ENCODE measurements at regions not wholly inside any gene's neighbourhood (a gene's known extent, or its start where the extent isn't known, plus 50 kb on each side); places are given as distances from the start of the nearest gene placed in this dataset.

GRCh38 chr5:117461403-117461802 lies 886.8 kb upstream of the SEMA6A start:
- no peak for DNase-seq

- no peak for DNase-seq
Measured at GRCh38 chr5:117457656-117458055, 883.0 kb upstream of the SEMA6A start.

GRCh38 chr5:117456866-117457470 lies 882.3 kb upstream of the SEMA6A start:
- DNase-seq, result no peak

GRCh38 chr5:117455236-117456233 lies 880.9 kb upstream of the SEMA6A start:
- no peak for DNase-seq

GRCh38 chr5:117454716-117455212 lies 880.1 kb upstream of the SEMA6A start:
- peak; percentile 5 for DNase-seq

- DNase-seq, result no peak
Measured at GRCh38 chr5:117436846-117437245, 862.2 kb upstream of the SEMA6A start.

- DNase-seq, result no peak
Measured at GRCh38 chr5:117435203-117435602, 860.6 kb upstream of the SEMA6A start.

GRCh38 chr5:117434254-117434653 lies 859.6 kb upstream of the SEMA6A start:
- DNase-seq, result no peak

- DNase-seq, result no peak
Measured at GRCh38 chr5:117433818-117434217, 859.2 kb upstream of the SEMA6A start.

- no peak for DNase-seq
Measured at GRCh38 chr5:117431091-117431490, 856.5 kb upstream of the SEMA6A start.

- no peak for DNase-seq
Measured at GRCh38 chr5:117425163-117425562, 850.5 kb upstream of the SEMA6A start.

- no peak for DNase-seq
Measured at GRCh38 chr5:117424559-117424958, 849.9 kb upstream of the SEMA6A start.

- no peak for DNase-seq
Measured at GRCh38 chr5:117417501-117417900, 842.9 kb upstream of the SEMA6A start.

GRCh38 chr5:117414926-117415325 lies 840.3 kb upstream of the SEMA6A start:
- no peak for DNase-seq

- DNase-seq, result no peak
Measured at GRCh38 chr5:117411701-117412100, 837.1 kb upstream of the SEMA6A start.

- no peak for DNase-seq
Measured at GRCh38 chr5:117405197-117405596, 830.6 kb upstream of the SEMA6A start.

- no peak for DNase-seq
Measured at GRCh38 chr5:117394506-117395157, 820.0 kb upstream of the SEMA6A start.

- no peak for DNase-seq
Measured at GRCh38 chr5:117393125-117393524, 818.5 kb upstream of the SEMA6A start.

- DNase-seq, result no peak
Measured at GRCh38 chr5:117380316-117380715, 805.7 kb upstream of the SEMA6A start.

GRCh38 chr5:117379521-117379920 lies 804.9 kb upstream of the SEMA6A start:
- no peak for DNase-seq

- no peak for DNase-seq
Measured at GRCh38 chr5:117376748-117377147, 802.1 kb upstream of the SEMA6A start.

- no peak for DNase-seq
Measured at GRCh38 chr5:117359895-117360294, 785.3 kb upstream of the SEMA6A start.

GRCh38 chr5:117357886-117358285 lies 783.3 kb upstream of the SEMA6A start:
- DNase-seq, result no peak

GRCh38 chr5:117347280-117347679 lies 772.7 kb upstream of the SEMA6A start:
- no peak for DNase-seq
